Endothelial cell of umbilical vein (primary cell): ENCODE measurements at regions not wholly inside any gene's neighbourhood (a gene's known extent, or its start where the extent isn't known, plus 50 kb on each side); places are given as distances from the start of the nearest gene placed in this dataset.

ENCODE experiments used
- BruUV-seq: library from RNA; stranded (reverse); fragments of 400-500 nt; replicated peaks from 2 replicates; lab custom pipeline; 2021; lab: Mats Ljungman, UMichigan
- CTCF ChIA-PET: fragments of 300-600, 350-600 bp; sonication (Branson Sonifier 250); formaldehyde crosslinking; loops from one replicate; lab custom pipeline; 2021; ENCODE audit warnings: antibody characterized with exemption, inconsistent platforms; lab: Charles Lee
- POLR2A ChIA-PET: fragments of 300-600, 350-600 bp; sonication (Branson Sonifier 250); formaldehyde crosslinking; loops from one replicate; lab custom pipeline; 2021; ENCODE audit warnings: antibody characterized with exemption, inconsistent platforms; lab: Charles Lee
- DNase-seq: peaks from one replicate; pipeline ENCODE4 v3.0.0-alpha.2; 2011; ENCODE audit warnings: low read depth, low spot score
- FAIRE-seq: peaks from 2 replicates; lab custom pipeline; 2011; peaks lifted over from hg19 to GRCh38; lab: Jason Lieb, UNC
- H2AFZ ChIP-seq: 2 replicates; pipeline ENCODE4 v1.6.0; 2012; ENCODE audit warnings: low read depth, low read length, control low read depth, inconsistent platforms
- H3K27ac ChIP-seq: 2 replicates; pipeline ENCODE4 v1.5.1; 2011; ENCODE audit warnings: low read depth, mild to moderate bottlenecking, control low read depth, low read length, moderate library complexity; ENCODE audit not compliant: insufficient read depth
- H3K27me3 ChIP-seq, 2 experiments: 2 replicates each; pipeline versions ENCODE4 v1.6.0 to v1.6.1; 2011; ENCODE audit warnings: low read length in 2 of 2, mixed read lengths in 1 of 2; ENCODE audit not compliant: control insufficient read depth in 2 of 2, insufficient read depth in 2 of 2
- H3K36me3 ChIP-seq, 2 experiments: 2 replicates in 1 of 2; 3 replicates in 1 of 2; pipeline ENCODE4 v1.5.1; 2011; ENCODE audit warnings: low read length in 2 of 2, mild to moderate bottlenecking in 1 of 2, moderate library complexity in 1 of 2; ENCODE audit not compliant: control insufficient read depth in 2 of 2, insufficient read depth in 2 of 2; ENCODE audit errors: extremely low read depth in 1 of 2
- H3K4me1 ChIP-seq: 3 replicates; pipeline ENCODE4 v1.5.1; 2011; ENCODE audit warnings: mild to moderate bottlenecking, low read length; ENCODE audit not compliant: control insufficient read depth, insufficient read depth; ENCODE audit errors: extremely low read depth
- H3K4me2 ChIP-seq: 2 replicates; pipeline ENCODE4 v1.6.1; 2011; ENCODE audit warnings: low read length, control low read depth, mixed read lengths; ENCODE audit not compliant: insufficient read depth
- H3K4me3 ChIP-seq, 3 experiments: fragments of 200-600 bp in 1 of 3; sonication (generic), shearing (Covaris generic) in 1 of 3; replicated peaks in 1 of 3; 2 replicates each; pipeline ENCODE4 v1.5.1; 2011 to 2016; ENCODE audit warnings: control low read depth in 3 of 3, low read length in 3 of 3, mild to moderate bottlenecking in 2 of 3, inconsistent platforms in 1 of 3, low read depth in 1 of 3, moderate library complexity in 1 of 3; ENCODE audit not compliant: insufficient read depth in 1 of 3
- H3K79me2 ChIP-seq: 2 replicates; pipeline ENCODE4 v1.6.0; 2012; ENCODE audit warnings: low read length, inconsistent platforms; ENCODE audit not compliant: control insufficient read depth, insufficient read depth
- H3K9ac ChIP-seq: replicated peaks from 2 replicates; pipeline ENCODE3; 2011; ENCODE audit warnings: low read length, control low read depth; ENCODE audit not compliant: insufficient read depth; ENCODE audit errors: extremely low read depth
- H3K9me1 ChIP-seq: replicated peaks from 3 replicates; pipeline ENCODE4 v1.6.0; 2011; ENCODE audit warnings: mild to moderate bottlenecking, low read length; ENCODE audit not compliant: control insufficient read depth, insufficient read depth; ENCODE audit errors: extremely low read depth
- H3K9me3 ChIP-seq: replicated peaks from 2 replicates; pipeline ENCODE4 v1.5.1; 2012; ENCODE audit warnings: low read length, inconsistent platforms; ENCODE audit not compliant: control insufficient read depth, insufficient read depth
- H4K20me1 ChIP-seq: replicated peaks from 2 replicates; pipeline ENCODE3; 2011; ENCODE audit warnings: mild to moderate bottlenecking, low read length; ENCODE audit not compliant: control insufficient read depth, insufficient read depth; ENCODE audit errors: extremely low read depth
- EZH2 ChIP-seq: IDR thresholded peaks from 2 replicates; pipeline ENCODE4 v1.6.1; 2012; ENCODE audit warnings: borderline replicate concordance, low read depth, mild to moderate bottlenecking, moderate library complexity, low read length, inconsistent platforms; ENCODE audit not compliant: severe bottlenecking
- FOS ChIP-seq: IDR thresholded peaks from 2 replicates; pipeline ENCODE4 v1.6.1; 2011; ENCODE audit warnings: mild to moderate bottlenecking, low read length, moderate library complexity, borderline replicate concordance; ENCODE audit not compliant: insufficient read depth
- GATA2 ChIP-seq: IDR thresholded peaks from 2 replicates; pipeline ENCODE4 v1.7.0; 2011; ENCODE audit warnings: low read depth, mild to moderate bottlenecking, moderate library complexity, mixed read lengths, low read length; ENCODE audit not compliant: insufficient read length, insufficient read depth
- JUN ChIP-seq: IDR thresholded peaks from 2 replicates; pipeline ENCODE4 v1.6.1; 2011; ENCODE audit warnings: borderline replicate concordance, low read depth; ENCODE audit not compliant: insufficient read length, insufficient read depth
- MYC ChIP-seq: IDR thresholded peaks from one replicate; pipeline ENCODE4 v1.6.1; 2011; ENCODE audit warnings: mild to moderate bottlenecking, low read depth, low read length
- POLR2A ChIP-seq: IDR thresholded peaks from 2 replicates; pipeline ENCODE4 v1.6.1; 2012; ENCODE audit warnings: low read depth, mild to moderate bottlenecking, control low read depth, low read length
- POLR2AphosphoS5 ChIP-seq: IDR thresholded peaks from 2 replicates; pipeline ENCODE4 v1.6.1; 2012; ENCODE audit warnings: low read depth, mild to moderate bottlenecking, control low read depth, low read length, moderate library complexity; ENCODE audit not compliant: insufficient read depth
- dilution Hi-C: fragments of 300-500 bp; cut with MboI; formaldehyde crosslinking; loops from one replicate; pipeline ENCODE4 v1.15.0; 2019; ENCODE audit warnings: low sequenced_read_pairs; ENCODE audit not compliant: extremely low pct_ligation_motif_present
- intact Hi-C: fragments of 100-400 bp; cut with micrococcal nuclease; formaldehyde crosslinking; loops from one replicate; pipeline ENCODE4 v1.10.0; 2022
- TF ChIP-seq, protein P1 (sequence below), 2 donors: IDR thresholded peaks; 1 replicate in 1 of 2; 2 replicates in 1 of 2; pipeline ENCODE4 v1.5.1; 2011; ENCODE audit warnings: low read length in 2 of 2, mild to moderate bottlenecking in 2 of 2, moderate library complexity in 2 of 2, control low read depth in 1 of 2, inconsistent platforms in 1 of 2, low read depth in 1 of 2; ENCODE audit not compliant: insufficient read depth in 1 of 2; ENCODE audit errors: extremely low read depth in 1 of 2
- TF ChIP-seq, protein P2 (sequence below): IDR thresholded peaks from 2 replicates; pipeline ENCODE4 v1.6.1; 2011; ENCODE audit not compliant: insufficient read depth, insufficient read length

DNA sequence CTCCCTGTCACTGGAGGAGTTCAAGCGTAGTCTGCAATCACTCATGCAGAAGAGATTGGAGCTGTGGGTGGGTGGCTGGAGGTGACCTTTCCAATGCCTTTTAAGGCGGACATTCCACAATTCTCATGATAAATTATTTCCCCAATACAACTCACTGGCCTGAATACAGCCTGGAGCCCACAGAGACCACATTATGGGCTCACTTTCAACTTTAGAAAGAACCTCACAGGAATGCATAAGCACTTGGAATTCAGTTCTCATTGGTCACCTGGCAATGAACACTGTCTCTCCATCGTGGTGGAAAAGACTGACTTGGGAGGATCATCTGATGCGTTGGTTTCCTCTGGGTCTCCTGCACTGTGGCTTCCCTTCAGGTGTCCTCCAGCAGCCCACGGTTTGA lies 151.8 kb upstream of the KCND3 start:
- no TSS peak for BruUV-seq
- CTCF ChIA-PET = no interaction called here
- dilution Hi-C loops = no loop called here

More for the DNA sequence above, 151.8 kb upstream of the KCND3 start:
- no peak overlapping the region for H3K9ac ChIP-seq
- H4K20me1 ChIP-seq = no peaks in the 10 kb centered on the region
- H3K36me3 ChIP-seq = no peaks in the 10 kb centered on the region
- POLR2A ChIA-PET = no interaction called here
- DNase-seq (no peak), FAIRE-seq (no peak)
- H3K27me3 ChIP-seq = no peaks in the 10 kb centered on the region
- no peaks in the 10 kb centered on the region for H3K9me3 ChIP-seq
- no peak overlapping the region for H3K4me3 ChIP-seq
- no peaks in the 10 kb centered on the region for H3K9me1 ChIP-seq
- intact Hi-C loops = no loop called here
- no peaks in the 10 kb centered on the region for H3K79me2 ChIP-seq
- TF ChIP-seq POLR2A = no peak
- no peak for TF ChIP-seq MYC
- no peak for TF ChIP-seq JUN
- TF ChIP-seq GATA2 = no peak
- TF ChIP-seq, protein P1, sequence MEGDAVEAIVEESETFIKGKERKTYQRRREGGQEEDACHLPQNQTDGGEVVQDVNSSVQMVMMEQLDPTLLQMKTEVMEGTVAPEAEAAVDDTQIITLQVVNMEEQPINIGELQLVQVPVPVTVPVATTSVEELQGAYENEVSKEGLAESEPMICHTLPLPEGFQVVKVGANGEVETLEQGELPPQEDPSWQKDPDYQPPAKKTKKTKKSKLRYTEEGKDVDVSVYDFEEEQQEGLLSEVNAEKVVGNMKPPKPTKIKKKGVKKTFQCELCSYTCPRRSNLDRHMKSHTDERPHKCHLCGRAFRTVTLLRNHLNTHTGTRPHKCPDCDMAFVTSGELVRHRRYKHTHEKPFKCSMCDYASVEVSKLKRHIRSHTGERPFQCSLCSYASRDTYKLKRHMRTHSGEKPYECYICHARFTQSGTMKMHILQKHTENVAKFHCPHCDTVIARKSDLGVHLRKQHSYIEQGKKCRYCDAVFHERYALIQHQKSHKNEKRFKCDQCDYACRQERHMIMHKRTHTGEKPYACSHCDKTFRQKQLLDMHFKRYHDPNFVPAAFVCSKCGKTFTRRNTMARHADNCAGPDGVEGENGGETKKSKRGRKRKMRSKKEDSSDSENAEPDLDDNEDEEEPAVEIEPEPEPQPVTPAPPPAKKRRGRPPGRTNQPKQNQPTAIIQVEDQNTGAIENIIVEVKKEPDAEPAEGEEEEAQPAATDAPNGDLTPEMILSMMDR (IDR thresholded peaks at IDR 0.05; ENCODE audit: extremely low read depth in 1 of 2, insufficient read depth in 1 of 2, low read depth in 1 of 2, low read length in 2 of 2) = no peak
- no peak for TF ChIP-seq FOS
- TF ChIP-seq, protein P2, sequence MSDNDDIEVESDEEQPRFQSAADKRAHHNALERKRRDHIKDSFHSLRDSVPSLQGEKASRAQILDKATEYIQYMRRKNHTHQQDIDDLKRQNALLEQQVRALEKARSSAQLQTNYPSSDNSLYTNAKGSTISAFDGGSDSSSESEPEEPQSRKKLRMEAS = no peak
- TF ChIP-seq EZH2 = no peak
- no peak for TF ChIP-seq POLR2AphosphoS5
- H3K27ac ChIP-seq = no peak overlapping the region
- H2AFZ ChIP-seq = no peak overlapping the region
- H3K4me1 ChIP-seq = no peaks in the 10 kb centered on the region
- H3K4me2 ChIP-seq = no peak overlapping the region
